ENCODE measurements at regions not wholly inside any gene's neighbourhood (a gene's known extent, or its start where the extent isn't known, plus 50 kb on each side); places are given as distances from the start of the nearest gene placed in this dataset.

- Histone ChIP-seq H3K27me3 (ENCODE audit: low read depth) (no peaks in the 10 kb centered on the region), H3K9me3 (replicated peaks) (no peaks in the 10 kb centered on the region), H3K4me3 (no peak overlapping the region), H3K27ac (replicated peaks) (no peak overlapping the region), H3K36me3 (no peaks in the 10 kb centered on the region), H3K4me1 (no peaks in the 10 kb centered on the region)
- no peak for TF ChIP-seq CTCF (IDR thresholded peaks at IDR 0.05; ENCODE audit: borderline replicate concordance)
- DNase-seq = no peak
- intact Hi-C loops (cut with micrococcal nuclease) = no loop called here
Observed at GRCh38 chr1:79660129-79660528, 653.6 kb upstream of the ADGRL4 start.

- no peak overlapping the region for H3K27ac ChIP-seq (replicated peaks)
- no peaks in the 10 kb centered on the region for H3K4me1 ChIP-seq
- no peaks in the 10 kb centered on the region for H3K36me3 ChIP-seq
- intact Hi-C loops (cut with micrococcal nuclease) = no loop called here
- DNase-seq = no peak
- no peaks in the 10 kb centered on the region for H3K27me3 ChIP-seq (ENCODE audit: low read depth)
- no peaks in the 10 kb centered on the region for H3K9me3 ChIP-seq (replicated peaks)
- TF ChIP-seq CTCF (IDR thresholded peaks at IDR 0.05; ENCODE audit: borderline replicate concordance) = no peak
- H3K4me3 ChIP-seq = no peak overlapping the region
Observed at GRCh38 chr1:79657951-79658658, 651.6 kb upstream of the ADGRL4 start.

GRCh38 chr1:79655876-79656275 lies 649.3 kb upstream of the ADGRL4 start:
- TF ChIP-seq CTCF (IDR thresholded peaks at IDR 0.05; ENCODE audit: borderline replicate concordance) = no peak
- DNase-seq = no peak
- Histone ChIP-seq H3K36me3 (no peaks in the 10 kb centered on the region), H3K4me3 (no peak overlapping the region), H3K9me3 (replicated peaks) (no peaks in the 10 kb centered on the region), H3K4me1 (peaks cover 7% of the 10 kb centered on the region), H3K27me3 (ENCODE audit: low read depth) (no peaks in the 10 kb centered on the region), H3K27ac (replicated peaks) (no peak overlapping the region)
- intact Hi-C loops (cut with micrococcal nuclease) = no loop called here

- intact Hi-C loops (cut with micrococcal nuclease) = no loop called here
Observed at GRCh38 chr1:79652426-79652825, 645.9 kb upstream of the ADGRL4 start.

GRCh38 chr1:79648126-79648525 lies 641.6 kb upstream of the ADGRL4 start:
- H3K27me3 ChIP-seq (ENCODE audit: low read depth) = no peaks in the 10 kb centered on the region
- H3K4me1 ChIP-seq = peaks cover 7% of the 10 kb centered on the region
- no peak for DNase-seq
- intact Hi-C loops (cut with micrococcal nuclease) = no loop called here
- TF ChIP-seq CTCF (IDR thresholded peaks at IDR 0.05; ENCODE audit: borderline replicate concordance) = no peak
- no peaks in the 10 kb centered on the region for H3K36me3 ChIP-seq
- no peaks in the 10 kb centered on the region for H3K9me3 ChIP-seq (replicated peaks)
- H3K4me3 ChIP-seq = no peak overlapping the region
- no peak overlapping the region for H3K27ac ChIP-seq (replicated peaks)

More at GRCh38 chr1:79652426-79652825, 645.9 kb upstream of the ADGRL4 start:
- no peaks in the 10 kb centered on the region for H3K9me3 ChIP-seq (replicated peaks)
- no peak for TF ChIP-seq CTCF (IDR thresholded peaks at IDR 0.05; ENCODE audit: borderline replicate concordance)
- H3K4me3 ChIP-seq = no peak overlapping the region
- no peak overlapping the region for H3K27ac ChIP-seq (replicated peaks)
- no peaks in the 10 kb centered on the region for H3K27me3 ChIP-seq (ENCODE audit: low read depth)
- DNase-seq = no peak
- peaks cover 7% of the 10 kb centered on the region for H3K4me1 ChIP-seq
- H3K36me3 ChIP-seq = no peaks in the 10 kb centered on the region
